ENCODE measurements at regions not wholly inside any gene's neighbourhood (a gene's known extent, or its start where the extent isn't known, plus 50 kb on each side); places are given as distances from the start of the nearest gene placed in this dataset.

GRCh38 chr6:117145940-117146339 is 119.4 kb upstream of the VGLL2 start:
- no peak overlapping the region for H3K4me3 ChIP-seq (ENCODE audit: low read length in 3 of 3)
- H3K27me3 ChIP-seq (ENCODE audit: control insufficient read depth in 3 of 3, insufficient read depth in 3 of 3, low read length in 3 of 3) = no peaks in the 10 kb centered on the region
- H3K27ac ChIP-seq (ENCODE audit: low read depth, low read length) = no peak overlapping the region
- no peak overlapping the region for H3K9ac ChIP-seq (ENCODE audit: low read depth in 1 of 3, low read length in 3 of 3)
- no peaks in the 10 kb centered on the region for H3K36me3 ChIP-seq (ENCODE audit: control insufficient read depth in 3 of 3, insufficient read depth in 3 of 3, low read length in 3 of 3)
- no peaks in the 10 kb centered on the region for H3K9me3 ChIP-seq (ENCODE audit: control insufficient read depth in 3 of 3, low read length in 3 of 3)
- peaks cover 8 to 10% (median 9%) of the 10 kb centered on the region in 3 donors for H3K4me1 ChIP-seq (ENCODE audit: control insufficient read depth in 3 of 3, insufficient read depth in 3 of 3, low read length in 3 of 3)

GRCh38 chr6:117149324-117149723 is 116.0 kb upstream of the VGLL2 start:
- H3K36me3 ChIP-seq (ENCODE audit: control insufficient read depth in 3 of 3, insufficient read depth in 3 of 3, low read length in 3 of 3) = no peaks in the 10 kb centered on the region
- no peak overlapping the region for H3K4me3 ChIP-seq (ENCODE audit: low read length in 3 of 3)
- no peaks in the 10 kb centered on the region for H3K27me3 ChIP-seq (ENCODE audit: control insufficient read depth in 3 of 3, insufficient read depth in 3 of 3, low read length in 3 of 3)
- H3K9me3 ChIP-seq (ENCODE audit: control insufficient read depth in 3 of 3, low read length in 3 of 3) = no peaks in the 10 kb centered on the region
- H3K4me1 ChIP-seq (ENCODE audit: control insufficient read depth in 3 of 3, insufficient read depth in 3 of 3, low read length in 3 of 3) = no peaks in the 10 kb centered on the region
- no peak overlapping the region for H3K9ac ChIP-seq (ENCODE audit: low read depth in 1 of 3, low read length in 3 of 3)
- no peak overlapping the region for H3K27ac ChIP-seq (ENCODE audit: low read depth, low read length)

GRCh38 chr6:117156741-117157140 is 108.6 kb upstream of the VGLL2 start:
- no peaks in the 10 kb centered on the region for H3K27me3 ChIP-seq (ENCODE audit: control insufficient read depth in 3 of 3, insufficient read depth in 3 of 3, low read length in 3 of 3)
- H3K9me3 ChIP-seq (ENCODE audit: control insufficient read depth in 3 of 3, low read length in 3 of 3) = no peaks in the 10 kb centered on the region
- peaks cover 9 to 13% (median 12%) of the 10 kb centered on the region in 3 donors for H3K4me1 ChIP-seq (ENCODE audit: control insufficient read depth in 3 of 3, insufficient read depth in 3 of 3, low read length in 3 of 3)
- H3K9ac ChIP-seq (ENCODE audit: low read depth in 1 of 3, low read length in 3 of 3) = no peak overlapping the region
- H3K27ac ChIP-seq (ENCODE audit: low read depth, low read length) = no peak overlapping the region
- no peaks in the 10 kb centered on the region for H3K36me3 ChIP-seq (ENCODE audit: control insufficient read depth in 3 of 3, insufficient read depth in 3 of 3, low read length in 3 of 3)
- no peak overlapping the region for H3K4me3 ChIP-seq (ENCODE audit: low read length in 3 of 3)

GRCh38 chr6:117157448-117157847 is 107.9 kb upstream of the VGLL2 start:
- Histone ChIP-seq H3K36me3 (ENCODE audit: control insufficient read depth in 3 of 3, insufficient read depth in 3 of 3, low read length in 3 of 3) (no peaks in the 10 kb centered on the region), H3K4me3 (ENCODE audit: low read length in 3 of 3) (no peak overlapping the region), H3K27me3 (ENCODE audit: control insufficient read depth in 3 of 3, insufficient read depth in 3 of 3, low read length in 3 of 3) (no peaks in the 10 kb centered on the region), H3K9me3 (ENCODE audit: control insufficient read depth in 3 of 3, low read length in 3 of 3) (no peaks in the 10 kb centered on the region), H3K4me1 (ENCODE audit: control insufficient read depth in 3 of 3, insufficient read depth in 3 of 3, low read length in 3 of 3) (peaks cover 9 to 13% (median 12%) of the 10 kb centered on the region in 3 donors), H3K27ac (ENCODE audit: low read depth, low read length) (no peak overlapping the region), H3K9ac (ENCODE audit: low read depth in 1 of 3, low read length in 3 of 3) (no peak overlapping the region)

- H3K36me3 ChIP-seq (ENCODE audit: control insufficient read depth in 3 of 3, insufficient read depth in 3 of 3, low read length in 3 of 3) = no peaks in the 10 kb centered on the region
- H3K27ac ChIP-seq (ENCODE audit: low read depth, low read length) = no peak overlapping the region
- no peak overlapping the region for H3K9ac ChIP-seq (ENCODE audit: low read depth in 1 of 3, low read length in 3 of 3)
Observed at GRCh38 chr6:117165911-117166499, 99.4 kb upstream of the VGLL2 start.

GRCh38 chr6:117167520-117168271 is 97.7 kb upstream of the VGLL2 start:
- Histone ChIP-seq H3K9ac (ENCODE audit: low read depth in 1 of 3, low read length in 3 of 3) (peak overlapping the region in 2 of 3 donors; percentile 24 to 33), H3K36me3 (ENCODE audit: control insufficient read depth in 3 of 3, insufficient read depth in 3 of 3, low read length in 3 of 3) (no peaks in the 10 kb centered on the region), H3K27ac (ENCODE audit: low read depth, low read length) (peak overlapping the region; percentile 72), H3K4me1 (ENCODE audit: control insufficient read depth in 3 of 3, insufficient read depth in 3 of 3, low read length in 3 of 3) (peaks cover 17 to 25% (median 17%) of the 10 kb centered on the region in 3 donors), H3K9me3 (ENCODE audit: control insufficient read depth in 3 of 3, low read length in 3 of 3) (peaks cover 0 to 1% (median 0%) of the 10 kb centered on the region in 3 donors), H3K27me3 (ENCODE audit: control insufficient read depth in 3 of 3, insufficient read depth in 3 of 3, low read length in 3 of 3) (no peaks in the 10 kb centered on the region), H3K4me3 (ENCODE audit: low read length in 3 of 3) (peak overlapping the region in 1 of 3 donors; percentile 16)

More at GRCh38 chr6:117165911-117166499, 99.4 kb upstream of the VGLL2 start:
- H3K4me1 ChIP-seq (ENCODE audit: control insufficient read depth in 3 of 3, insufficient read depth in 3 of 3, low read length in 3 of 3) = peaks cover 17 to 25% (median 17%) of the 10 kb centered on the region in 3 donors
- H3K9me3 ChIP-seq (ENCODE audit: control insufficient read depth in 3 of 3, low read length in 3 of 3) = no peaks in the 10 kb centered on the region
- H3K4me3 ChIP-seq (ENCODE audit: low read length in 3 of 3) = no peak overlapping the region
- no peaks in the 10 kb centered on the region for H3K27me3 ChIP-seq (ENCODE audit: control insufficient read depth in 3 of 3, insufficient read depth in 3 of 3, low read length in 3 of 3)

- Histone ChIP-seq H3K36me3 (ENCODE audit: control insufficient read depth in 3 of 3, insufficient read depth in 3 of 3, low read length in 3 of 3) (no peaks in the 10 kb centered on the region), H3K4me1 (ENCODE audit: control insufficient read depth in 3 of 3, insufficient read depth in 3 of 3, low read length in 3 of 3) (peaks cover 17 to 25% (median 17%) of the 10 kb centered on the region in 3 donors), H3K4me3 (ENCODE audit: low read length in 3 of 3) (peak overlapping the region; percentile 20 to 49 (median 41)), H3K9me3 (ENCODE audit: control insufficient read depth in 3 of 3, low read length in 3 of 3) (peaks cover 0 to 4% (median 0%) of the 10 kb centered on the region in 3 donors), H3K9ac (ENCODE audit: low read depth in 1 of 3, low read length in 3 of 3) (peak overlapping the region; percentile 8 to 61 (median 10)), H3K27ac (ENCODE audit: low read depth, low read length) (peak overlapping the region; percentile 72), H3K27me3 (ENCODE audit: control insufficient read depth in 3 of 3, insufficient read depth in 3 of 3, low read length in 3 of 3) (no peaks in the 10 kb centered on the region)
Observed at GRCh38 chr6:117168296-117169063, 96.9 kb upstream of the VGLL2 start.

- Histone ChIP-seq H3K36me3 (ENCODE audit: control insufficient read depth in 3 of 3, insufficient read depth in 3 of 3, low read length in 3 of 3) (no peaks in the 10 kb centered on the region), H3K9me3 (ENCODE audit: control insufficient read depth in 3 of 3, low read length in 3 of 3) (peaks cover 0 to 4% (median 0%) of the 10 kb centered on the region in 3 donors), H3K4me1 (ENCODE audit: control insufficient read depth in 3 of 3, insufficient read depth in 3 of 3, low read length in 3 of 3) (peaks cover 17 to 25% (median 17%) of the 10 kb centered on the region in 3 donors), H3K27ac (ENCODE audit: low read depth, low read length) (peak overlapping the region; percentile 72), H3K4me3 (ENCODE audit: low read length in 3 of 3) (peak overlapping the region; percentile 10 to 49 (median 41)), H3K27me3 (ENCODE audit: control insufficient read depth in 3 of 3, insufficient read depth in 3 of 3, low read length in 3 of 3) (no peaks in the 10 kb centered on the region), H3K9ac (ENCODE audit: low read depth in 1 of 3, low read length in 3 of 3) (peak overlapping the region; percentile 8 to 61 (median 10))
Observed at GRCh38 chr6:117169064-117169665, 96.2 kb upstream of the VGLL2 start.

GRCh38 chr6:117169781-117170281 is 95.5 kb upstream of the VGLL2 start:
- H3K9me3 ChIP-seq (ENCODE audit: control insufficient read depth in 3 of 3, low read length in 3 of 3) = peaks cover 0 to 4% (median 0%) of the 10 kb centered on the region in 3 donors

More at GRCh38 chr6:117169781-117170281, 95.5 kb upstream of the VGLL2 start:
- H3K9ac ChIP-seq (ENCODE audit: low read depth in 1 of 3, low read length in 3 of 3) = peak overlapping the region in 2 of 3 donors; percentile 8 to 35
- H3K27me3 ChIP-seq (ENCODE audit: control insufficient read depth in 3 of 3, insufficient read depth in 3 of 3, low read length in 3 of 3) = no peaks in the 10 kb centered on the region
- peak overlapping the region in 1 of 3 donors; percentile 10 for H3K4me3 ChIP-seq (ENCODE audit: low read length in 3 of 3)
- no peaks in the 10 kb centered on the region for H3K36me3 ChIP-seq (ENCODE audit: control insufficient read depth in 3 of 3, insufficient read depth in 3 of 3, low read length in 3 of 3)
- peaks cover 17 to 25% (median 17%) of the 10 kb centered on the region in 3 donors for H3K4me1 ChIP-seq (ENCODE audit: control insufficient read depth in 3 of 3, insufficient read depth in 3 of 3, low read length in 3 of 3)
- H3K27ac ChIP-seq (ENCODE audit: low read depth, low read length) = peak overlapping the region; percentile 72

Measured in skeletal muscle tissue (tissue), 3 donors.